DND-41 (cell line): ENCODE measurements at regions not wholly inside any gene's neighbourhood (a gene's known extent, or its start where the extent isn't known, plus 50 kb on each side); places are given as distances from the start of the nearest gene placed in this dataset.

Experiments used
- CTCF ChIP-seq: IDR thresholded peaks from 2 replicates; pipeline ENCODE4 v1.5.1; 2012; ENCODE audit warnings: borderline replicate concordance, low read length, moderate library complexity, mild to moderate bottlenecking; ENCODE audit not compliant: poor library complexity, severe bottlenecking; ENCODE audit errors: extremely low read depth
- EZH2 ChIP-seq: IDR thresholded peaks from 3 replicates; pipeline ENCODE4 v1.6.1; 2012; ENCODE audit warnings: borderline replicate concordance, low read depth, mild to moderate bottlenecking, moderate library complexity, low read length, inconsistent platforms; ENCODE audit not compliant: severe bottlenecking

- TF ChIP-seq EZH2 (no peak), CTCF (no peak)
Measured at GRCh38 chr1:38623529-38623928, 236.0 kb downstream of the RRAGC start.
